HCT116 (cell line): ENCODE measurements at regions not wholly inside any gene's neighbourhood (a gene's known extent, or its start where the extent isn't known, plus 50 kb on each side); places are given as distances from the start of the nearest gene placed in this dataset.

Experiments used
- ATAC-seq: fragments of 200-7000 bp; cut with Tn5 transposase; 2 replicates; pipeline ENCODE4 v1.9.1; 2020; ENCODE audit warnings: mild to moderate bottlenecking, moderate library complexity
- BruUV-seq: library from RNA; stranded (reverse); fragments of 400-500 nt; replicated peaks from 2 replicates; lab custom pipeline; 2021; lab: Mats Ljungman, UMichigan
- CTCF ChIA-PET: fragments of 300-600 bp; sonication (Branson Sonifier 250); formaldehyde crosslinking; loops from one replicate; lab custom pipeline; 2021; ENCODE audit warnings: antibody characterized with exemption; lab: Charles Lee
- POLR2A ChIA-PET: fragments of 300-600, 350-600 bp; sonication (Branson Sonifier 250); formaldehyde crosslinking; loops from one replicate; lab custom pipeline; 2021; ENCODE audit warnings: antibody characterized with exemption; lab: Charles Lee
- RAD21 ChIA-PET, 2 experiments: fragments of 300-600 bp; sonication (Branson Sonifier 250); formaldehyde crosslinking; loops; one replicate each; lab custom pipeline; 2023; ENCODE audit warnings: low total read pairs in 2 of 2; ENCODE audit not compliant: uncharacterized antibody in 2 of 2, unreplicated experiment in 2 of 2, low non-redundant PET in 1 of 2; lab: Charles Lee
- DNase-seq: peaks from one replicate; pipeline ENCODE4 v3.0.0-alpha.2; 2010; ENCODE audit warnings: low read depth, low spot score
- H2AFZ ChIP-seq: fragments of 200-600 bp; shearing (Covaris generic), sonication (generic); 2 replicates; pipeline ENCODE4 v1.6.1; 2017; ENCODE audit warnings: low read depth, mixed run types, mixed read lengths, antibody characterized with exemption, low read length; ENCODE audit not compliant: poor library complexity, severe bottlenecking
- H3K27ac ChIP-seq: 2 replicates; pipeline ENCODE4 v1.5.1; 2012; ENCODE audit warnings: low read depth, low read length
- H3K27me3 ChIP-seq: fragments of 200-600 bp; sonication (generic); 2 replicates; pipeline ENCODE4 v1.6.1; 2016; ENCODE audit warnings: mixed run types, low read length, mixed read lengths; ENCODE audit not compliant: insufficient read depth
- H3K36me3 ChIP-seq, 2 experiments: fragments of 200-500 bp in 1 of 2; fragments of 200-600 bp in 1 of 2; sonication (Bioruptor generic) in 1 of 2; sonication (generic) in 1 of 2; 2 replicates each; pipeline versions ENCODE4 v1.5.1 to v1.6.1; 2014 to 2016; ENCODE audit warnings: low read length in 2 of 2, inconsistent platforms in 1 of 2, mixed read lengths in 1 of 2, mixed run types in 1 of 2; ENCODE audit not compliant: insufficient read depth in 2 of 2, control insufficient read depth in 1 of 2
- H3K4me1 ChIP-seq, 2 experiments: fragments of 200-600 bp in 1 of 2; sonication (generic) in 1 of 2; 2 replicates each; pipeline versions ENCODE4 v1.5.1 to v1.6.1; 2012 to 2017; ENCODE audit warnings: low read length in 2 of 2, inconsistent platforms in 1 of 2, mild to moderate bottlenecking in 1 of 2, mixed read lengths in 1 of 2, mixed run types in 1 of 2, moderate library complexity in 1 of 2; ENCODE audit not compliant: insufficient read depth in 2 of 2, control insufficient read depth in 1 of 2
- H3K4me2 ChIP-seq: fragments of 200-600 bp; sonication (generic); 2 replicates; pipeline ENCODE4 v1.6.1; 2017; ENCODE audit warnings: mixed run types, low read length, mixed read lengths
- H3K4me3 ChIP-seq, 2 experiments: fragments of 200-600 bp in 1 of 2; sonication (generic) in 1 of 2; replicated peaks in 1 of 2; 2 replicates each; pipeline ENCODE4 v1.5.1; 2011 to 2016; ENCODE audit warnings: low read length in 2 of 2, control low read depth in 1 of 2, low read depth in 1 of 2, mild to moderate bottlenecking in 1 of 2, mixed read lengths in 1 of 2, mixed run types in 1 of 2
- H3K79me2 ChIP-seq: fragments of 200-600 bp; sonication (generic); 2 replicates; pipeline ENCODE4 v1.6.1; 2017; ENCODE audit warnings: mild to moderate bottlenecking, mixed run types, low read length, moderate library complexity, mixed read lengths; ENCODE audit not compliant: insufficient read depth
- H3K9ac ChIP-seq: fragments of 200-600 bp; sonication (generic); 2 replicates; pipeline ENCODE4 v1.6.1; 2016; ENCODE audit warnings: low read length, mixed read lengths
- H3K9me2 ChIP-seq: fragments of 200-600 bp; sonication (generic), shearing (Covaris generic); 2 replicates; pipeline ENCODE4 v1.6.1; 2017; ENCODE audit warnings: mixed run types, mild to moderate bottlenecking, moderate library complexity; ENCODE audit not compliant: insufficient read depth
- H3K9me3 ChIP-seq, 2 experiments: fragments of 200-500 bp in 1 of 2; fragments of 200-600 bp in 1 of 2; sonication (Bioruptor generic) in 1 of 2; sonication (generic) in 1 of 2; 2 replicates each; pipeline ENCODE4 v1.6.1; 2014 to 2017; ENCODE audit warnings: low read length in 2 of 2, mixed read lengths in 2 of 2, inconsistent platforms in 1 of 2, low read depth in 1 of 2, mild to moderate bottlenecking in 1 of 2, mixed run types in 1 of 2, moderate library complexity in 1 of 2; ENCODE audit not compliant: control insufficient read depth in 1 of 2, insufficient read depth in 1 of 2
- H4K20me1 ChIP-seq: fragments of 200-600 bp; sonication (generic), shearing (Covaris generic); 2 replicates; pipeline ENCODE4 v1.6.1; 2017; ENCODE audit warnings: mixed run types, mild to moderate bottlenecking, moderate library complexity; ENCODE audit not compliant: insufficient read depth
- JUND ChIP-seq: IDR thresholded peaks from 2 replicates; pipeline ENCODE4 v1.6.1; 2012
- POLR2A ChIP-seq: IDR thresholded peaks from 2 replicates; pipeline ENCODE4 v1.7.0; 2011; ENCODE audit warnings: borderline replicate concordance; ENCODE audit not compliant: insufficient read depth, insufficient read length; ENCODE audit errors: extremely low read depth
- RAD21 ChIP-seq: IDR thresholded peaks from 2 replicates; pipeline ENCODE4 v1.6.1; 2012; ENCODE audit warnings: low read depth, mild to moderate bottlenecking
- SP1 ChIP-seq: IDR thresholded peaks from 2 replicates; pipeline ENCODE4 v1.6.1; 2012; ENCODE audit warnings: low read depth
- intact Hi-C: fragments of 100-400 bp; cut with micrococcal nuclease; formaldehyde crosslinking; loops from 2 replicates; pipeline ENCODE4 v1.10.0; 2022

DNA sequence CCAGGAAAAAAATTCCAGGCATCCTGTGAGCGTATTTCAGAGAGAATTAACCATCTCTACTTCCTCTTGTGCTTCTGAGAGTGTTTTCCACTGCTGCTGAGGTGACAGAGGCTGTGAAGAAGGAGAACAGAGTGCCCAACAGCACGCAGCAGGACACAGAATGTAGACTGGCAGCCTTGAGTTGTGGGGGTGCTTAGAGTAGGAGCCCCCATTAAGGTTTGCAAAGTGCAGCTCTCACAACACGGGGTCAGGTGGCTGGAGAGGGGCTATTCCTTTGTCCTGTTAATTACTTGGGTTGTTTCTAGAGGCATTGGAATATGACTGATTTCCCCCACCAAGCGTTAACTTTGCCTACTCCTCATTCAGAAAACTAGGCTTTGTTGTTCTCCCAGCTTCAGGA is 370.6 kb downstream of the TSHZ3 start:
- H3K9me3 ChIP-seq = peaks cover 20 to 35% of the 10 kb centered on the region in 2 experiments; a peak in 2 of 4 replicates
- intact Hi-C loops = no loop called here
- no peaks in the 10 kb centered on the region for H3K36me3 ChIP-seq
- no peak overlapping the region for H3K4me2 ChIP-seq
- ChIA-PET RAD21 (no interaction called here), CTCF (no interaction called here)
- no peak overlapping the region for H2AFZ ChIP-seq
- H3K4me3 ChIP-seq = no peak overlapping the region
- H3K27me3 ChIP-seq = no peaks in the 10 kb centered on the region
- no peak overlapping the region for H3K9ac ChIP-seq
- no TSS peak for BruUV-seq
- ATAC-seq = no peak
- TF ChIP-seq POLR2A (no peak), SP1 (no peak), RAD21 (no peak)
- TF ChIP-seq, all 23 proteins: peak for 0
- POLR2A ChIA-PET = no interaction called here
- no peaks in the 10 kb centered on the region for H3K4me1 ChIP-seq
- H3K79me2 ChIP-seq = no peaks in the 10 kb centered on the region
- no peaks in the 10 kb centered on the region for H4K20me1 ChIP-seq
- H3K9me2 ChIP-seq = no peaks in the 10 kb centered on the region
- H3K27ac ChIP-seq = no peak overlapping the region
- DNase-seq = no peak

DNA sequence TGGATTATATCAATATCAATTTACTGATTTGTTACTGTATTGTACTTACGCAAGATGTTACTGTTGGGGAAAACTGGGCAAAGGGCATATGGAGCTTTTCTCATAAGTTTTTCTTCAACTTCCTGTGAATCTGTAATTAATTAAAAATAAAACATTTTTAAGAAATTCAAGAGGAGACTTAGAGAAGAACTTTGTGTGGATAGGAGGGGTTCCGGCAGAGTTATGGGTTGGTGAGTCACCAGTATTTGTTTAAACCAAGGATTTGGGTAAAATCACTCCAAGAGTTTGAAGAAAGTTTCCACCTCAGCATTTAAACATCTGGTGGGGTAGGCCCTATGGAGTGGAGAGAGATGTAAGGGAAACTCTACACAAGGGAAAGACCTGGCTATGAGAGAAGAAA is 379.6 kb downstream of the TSHZ3 start:
- Histone ChIP-seq H3K9ac (no peak overlapping the region), H3K36me3 (no peaks in the 10 kb centered on the region), H3K4me3 (no peak overlapping the region), H4K20me1 (no peaks in the 10 kb centered on the region), H3K9me3 (peaks cover 21 to 42% of the 10 kb centered on the region in 2 experiments; a peak in 2 of 4 replicates), H3K27ac (no peak overlapping the region), H2AFZ (no peak overlapping the region), H3K4me2 (no peak overlapping the region), H3K4me1 (no peaks in the 10 kb centered on the region), H3K9me2 (no peaks in the 10 kb centered on the region), H3K79me2 (no peaks in the 10 kb centered on the region), H3K27me3 (no peaks in the 10 kb centered on the region)
- RAD21 ChIA-PET = no interaction called here
- no peak for DNase-seq
- intact Hi-C loops = no loop called here
- POLR2A ChIA-PET = no interaction called here
- no peak for TF ChIP-seq JUND
- BruUV-seq = no TSS peak
- CTCF ChIA-PET = no interaction called here
- ATAC-seq = no peak
